HCT116 (cell line): ENCODE measurements at regions not wholly inside any gene's neighbourhood (a gene's known extent, or its start where the extent isn't known, plus 50 kb on each side); places are given as distances from the start of the nearest gene placed in this dataset.

Experiments
- ATF3 ChIP-seq: IDR thresholded peaks from 2 replicates; pipeline ENCODE4 v1.6.1; 2012
- CEBPB ChIP-seq: IDR thresholded peaks from 2 replicates; pipeline ENCODE4 v1.6.1; 2012; ENCODE audit warnings: low read depth
- CTCF ChIP-seq, 3 experiments: fragments of 200-600 bp in 1 of 3; sonication (generic) in 1 of 3; IDR thresholded peaks in 2 of 3; conservative IDR thresholded peaks in 1 of 3; 2 replicates each; pipeline ENCODE4 v1.5.1; 2012 to 2017; ENCODE audit warnings: low read depth in 2 of 3, low read length in 2 of 3, antibody characterized with exemption in 1 of 3, borderline replicate concordance in 1 of 3, control low read depth in 1 of 3, mild to moderate bottlenecking in 1 of 3, mixed read lengths in 1 of 3, mixed run types in 1 of 3, moderate library complexity in 1 of 3; ENCODE audit not compliant: insufficient read depth in 1 of 3
- MAX ChIP-seq: IDR thresholded peaks from 2 replicates; pipeline ENCODE4 v1.6.1; 2012
- POLR2A ChIP-seq: IDR thresholded peaks from 2 replicates; pipeline ENCODE4 v1.7.0; 2011; ENCODE audit warnings: borderline replicate concordance; ENCODE audit not compliant: insufficient read depth, insufficient read length; ENCODE audit errors: extremely low read depth
- SIN3A ChIP-seq: IDR thresholded peaks from 2 replicates; pipeline ENCODE4 v1.6.1; 2012; ENCODE audit warnings: low read depth
- ZFX ChIP-seq: fragments of 450-650 bp; IDR thresholded peaks from 2 replicates; pipeline ENCODE4 v1.6.1; 2017

GRCh38 chrX:7316280-7316679 lies 168.3 kb upstream of the PUDP start:
- no peak for TF ChIP-seq MAX
- TF ChIP-seq ATF3 = no peak
- no peak for TF ChIP-seq SIN3A
- TF ChIP-seq CTCF (IDR thresholded peaks at IDR 0.05 in 2 of 3, conservative IDR thresholded peaks at IDR 0.05 in 1 of 3; ENCODE audit: borderline replicate concordance in 1 of 3, insufficient read depth in 1 of 3, low read depth in 2 of 3, low read length in 2 of 3) = no peak
- TF ChIP-seq POLR2A = no peak
- TF ChIP-seq CEBPB = no peak
- no peak for TF ChIP-seq ZFX
